Stimulated activated CD8-positive, alpha-beta memory T cell treated with anti-CD3 and anti-CD28 coated beads, Interleukin-12 subunit alpha, Interleukin-12 subunit beta, amount 100 ng/mL, for 4 hours (primary cell): ENCODE measurements at regions not wholly inside any gene's neighbourhood (a gene's known extent, or its start where the extent isn't known, plus 50 kb on each side); places are given as distances from the start of the nearest gene placed in this dataset.

ENCODE experiments used
- DNase-seq: peaks from one replicate; pipeline ENCODE4 v3.0.0-alpha.2; 2020; ENCODE audit warnings: low read depth

- DNase-seq: no peak
Measured at GRCh38 chr6:111958534-111958933, 85.3 kb upstream of the FYN start.

- no peak for DNase-seq
Measured at GRCh38 chr6:111959766-111960165, 86.5 kb upstream of the FYN start.

GRCh38 chr6:111967131-111967530, 86.8 kb upstream of the CCN6 start:
- no peak for DNase-seq

- DNase-seq: no peak
Measured at GRCh38 chr6:111970426-111970825, 83.5 kb upstream of the CCN6 start.

GRCh38 chr6:111971181-111971841, 82.6 kb upstream of the CCN6 start:
- no peak for DNase-seq

GRCh38 chr6:111971866-111972532, 81.9 kb upstream of the CCN6 start:
- DNase-seq: no peak

GRCh38 chr6:111972745-111973117, 81.2 kb upstream of the CCN6 start:
- DNase-seq: no peak

GRCh38 chr6:111973118-111973761, 80.7 kb upstream of the CCN6 start:
- DNase-seq: peak; percentile 35

GRCh38 chr6:111973927-111974639, 79.8 kb upstream of the CCN6 start:
- DNase-seq: no peak

- no peak for DNase-seq
Measured at GRCh38 chr6:111975466-111975865, 78.4 kb upstream of the CCN6 start.

- DNase-seq: no peak
Measured at GRCh38 chr6:111976139-111976538, 77.8 kb upstream of the CCN6 start.

- no peak for DNase-seq
Measured at GRCh38 chr6:111978532-111979149, 75.3 kb upstream of the CCN6 start.

- DNase-seq: no peak
Measured at GRCh38 chr6:111979633-111980032, 74.3 kb upstream of the CCN6 start.

GRCh38 chr6:111980143-111980542, 73.8 kb upstream of the CCN6 start:
- no peak for DNase-seq

- DNase-seq: no peak
Measured at GRCh38 chr6:111980971-111981840, 72.7 kb upstream of the CCN6 start.

- DNase-seq: no peak
Measured at GRCh38 chr6:111982681-111983080, 71.2 kb upstream of the CCN6 start.

GRCh38 chr6:111983193-111983592, 70.7 kb upstream of the CCN6 start:
- DNase-seq: no peak

- DNase-seq: no peak
Measured at GRCh38 chr6:111984081-111984480, 69.8 kb upstream of the CCN6 start.

- DNase-seq: no peak
Measured at GRCh38 chr6:111984516-111985201, 69.2 kb upstream of the CCN6 start.

GRCh38 chr6:111985202-111985731, 68.6 kb upstream of the CCN6 start:
- peak; percentile 17 for DNase-seq

- no peak for DNase-seq
Measured at GRCh38 chr6:111986651-111987050, 67.3 kb upstream of the CCN6 start.
